Endodermal cell (in vitro differentiated cells): ENCODE measurements at regions not wholly inside any gene's neighbourhood (a gene's known extent, or its start where the extent isn't known, plus 50 kb on each side); places are given as distances from the start of the nearest gene placed in this dataset.

Source experiments
- DNase-seq: peaks from one replicate; pipeline ENCODE4 v3.0.0-alpha.2; 2017
- H3K27ac ChIP-seq: 2 replicates; pipeline ENCODE4 v1.5.1; 2013; ENCODE audit warnings: mild to moderate bottlenecking, low read depth, low read length, moderate library complexity
- H3K27me3 ChIP-seq: 2 replicates; pipeline ENCODE4 v1.6.1; 2013; ENCODE audit warnings: mild to moderate bottlenecking, low read length, moderate library complexity; ENCODE audit not compliant: insufficient read depth, control insufficient read depth, poor library complexity, severe bottlenecking
- H3K36me3 ChIP-seq: 2 replicates; pipeline ENCODE4 v1.7.0; 2013; ENCODE audit warnings: mild to moderate bottlenecking, low read length, moderate library complexity; ENCODE audit not compliant: control insufficient read depth, insufficient read depth
- H3K4me1 ChIP-seq: one replicate; pipeline ENCODE4 v1.7.0; 2013; ENCODE audit warnings: low read length; ENCODE audit not compliant: control insufficient read depth, insufficient read depth
- H3K4me3 ChIP-seq: 2 replicates; pipeline ENCODE4 v1.5.1; 2013; ENCODE audit warnings: mild to moderate bottlenecking, low read length, moderate library complexity
- H3K9ac ChIP-seq: 2 replicates; pipeline ENCODE4 v1.6.1; 2013; ENCODE audit warnings: mild to moderate bottlenecking, low read length, moderate library complexity; ENCODE audit not compliant: poor library complexity, severe bottlenecking; ENCODE audit errors: extremely low read depth
- H3K9me3 ChIP-seq: 2 replicates; pipeline ENCODE4 v1.6.1; 2013; ENCODE audit warnings: mild to moderate bottlenecking, low read length, moderate library complexity; ENCODE audit not compliant: control insufficient read depth
- H3K27ac Mint-ChIP-seq: 2 replicates; pipeline ENCODE4 v1.8.0; 2020; ENCODE audit warnings: mixed read lengths
- H3K27me3 Mint-ChIP-seq: 2 replicates; pipeline ENCODE4 v1.8.0; 2021; ENCODE audit warnings: mild to moderate bottlenecking, mixed read lengths; ENCODE audit not compliant: insufficient read depth
- H3K36me3 Mint-ChIP-seq: 2 replicates; pipeline ENCODE4 v1.8.0; 2020; ENCODE audit warnings: low read depth, mixed read lengths
- H3K4me1 Mint-ChIP-seq: 2 replicates; pipeline ENCODE4 v1.8.0; 2020; ENCODE audit warnings: mixed read lengths
- H3K4me3 Mint-ChIP-seq: 2 replicates; pipeline ENCODE4 v1.8.0; 2020; ENCODE audit warnings: mild to moderate bottlenecking, moderate library complexity, mixed read lengths
- H3K9me3 Mint-ChIP-seq: 2 replicates; pipeline ENCODE4 v1.8.0; 2020; ENCODE audit warnings: mild to moderate bottlenecking, mixed read lengths
- CTCF ChIP-seq: fragments of 200-600 bp; sonication (generic); conservative IDR thresholded peaks from 2 replicates; pipeline ENCODE4 v1.5.0; 2021; ENCODE audit warnings: antibody characterized with exemption, mild to moderate bottlenecking
- WGBS, 2 experiments: methylation state at CpG; one replicate each; pipeline versions ENCODE4 v1.1.5 to v1.1.7; 2013; ENCODE audit warnings: missing lambda C conversion rate in 2 of 2, mixed read lengths in 1 of 2; ENCODE audit not compliant: insufficient coverage in 1 of 2, insufficient read length in 1 of 2; 5-methylcytosine and 5-hydroxymethylcytosine counted together

DNA sequence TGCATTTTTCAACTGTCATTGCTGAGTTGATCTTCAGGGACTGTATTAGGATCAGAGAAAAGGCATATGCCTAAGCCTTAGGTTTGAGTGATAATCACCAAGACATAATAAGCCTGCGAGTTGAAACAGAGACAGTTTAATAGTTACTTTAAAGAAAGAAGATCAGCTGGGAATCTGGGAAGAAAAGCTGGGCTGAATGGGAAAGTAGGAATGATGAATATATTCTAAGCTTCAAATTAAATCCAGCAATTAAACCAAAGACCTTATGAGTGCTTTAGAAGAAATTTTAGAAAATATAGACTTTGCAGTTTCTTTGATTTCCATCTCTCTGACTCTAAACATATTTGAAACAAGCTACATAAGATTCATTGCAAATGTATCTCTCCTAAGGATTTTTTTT, 222.3 kb downstream of the ENC1 start:
- Mint-ChIP-seq H3K4me3 (no peak overlapping the region), H3K27ac (no peak overlapping the region), H3K9me3 (no peaks in the 10 kb centered on the region), H3K4me1 (peaks cover 22% of the 10 kb centered on the region), H3K27me3 (peaks cover 2% of the 10 kb centered on the region), H3K36me3 (no peaks in the 10 kb centered on the region)
- no peaks in the 10 kb centered on the region for H3K36me3 ChIP-seq
- H3K27me3 ChIP-seq: no peaks in the 10 kb centered on the region
- H3K4me3 ChIP-seq: no peak overlapping the region
- peaks cover 5% of the 10 kb centered on the region for H3K4me1 ChIP-seq
- H3K27ac ChIP-seq: no peak overlapping the region
- no peaks in the 10 kb centered on the region for H3K9me3 ChIP-seq
- no peak for DNase-seq
- WGBS, 2 experiments: 93% methylated on average over 1 of the region's 1 CpG; no CpG with 5 or more reads in 1 of the 2 experiments
- no peak overlapping the region for H3K9ac ChIP-seq
- TF ChIP-seq CTCF: no peak

GRCh38 chr5:74415695-74416102, 224.8 kb downstream of the ENC1 start:
- Mint-ChIP-seq H3K27me3 (peaks cover 2% of the 10 kb centered on the region), H3K36me3 (no peaks in the 10 kb centered on the region), H3K9me3 (no peaks in the 10 kb centered on the region), H3K4me3 (no peak overlapping the region), H3K27ac (no peak overlapping the region), H3K4me1 (peaks cover 28% of the 10 kb centered on the region)
- Histone ChIP-seq H3K4me1 (peaks cover 5% of the 10 kb centered on the region), H3K4me3 (no peak overlapping the region), H3K27me3 (no peaks in the 10 kb centered on the region), H3K27ac (peak overlapping the region; percentile 72), H3K9ac (no peak overlapping the region), H3K9me3 (no peaks in the 10 kb centered on the region), H3K36me3 (no peaks in the 10 kb centered on the region)
- no peak for DNase-seq
- 69 to 78% methylated on average over 6 to 7 of the region's 7 CpGs for WGBS, 2 experiments
- TF ChIP-seq CTCF: no peak

GRCh38 chr5:74414228-74414627, 226.3 kb downstream of the ENC1 start:
- WGBS, 2 experiments: 100% methylated on average over 1 of the region's 2 CpGs; no CpG with 5 or more reads in 1 of the 2 experiments
- Histone ChIP-seq H3K27ac (no peak overlapping the region), H3K36me3 (no peaks in the 10 kb centered on the region), H3K4me3 (no peak overlapping the region), H3K9me3 (no peaks in the 10 kb centered on the region), H3K4me1 (peaks cover 5% of the 10 kb centered on the region), H3K27me3 (no peaks in the 10 kb centered on the region), H3K9ac (no peak overlapping the region)
- no peak for TF ChIP-seq CTCF
- no peaks in the 10 kb centered on the region for H3K36me3 Mint-ChIP-seq
- no peak overlapping the region for H3K4me3 Mint-ChIP-seq
- no peak overlapping the region for H3K27ac Mint-ChIP-seq
- peaks cover 24% of the 10 kb centered on the region for H3K4me1 Mint-ChIP-seq
- H3K9me3 Mint-ChIP-seq: no peaks in the 10 kb centered on the region
- DNase-seq: no peak
- H3K27me3 Mint-ChIP-seq: peaks cover 5% of the 10 kb centered on the region
